SK-N-MC (cell line): ENCODE measurements at regions not wholly inside any gene's neighbourhood (a gene's known extent, or its start where the extent isn't known, plus 50 kb on each side); places are given as distances from the start of the nearest gene placed in this dataset.

Experiments used
- DNase-seq: peaks from one replicate; pipeline ENCODE4 v3.0.0-alpha.2; 2011; ENCODE audit warnings: low read depth, low spot score
- H3K27ac ChIP-seq: fragments of 200-600 bp; sonication (generic); 2 replicates; pipeline ENCODE4 v1.5.1; 2016; ENCODE audit warnings: mixed run types
- H3K36me3 ChIP-seq: fragments of 200-600 bp; sonication (generic); 2 replicates; pipeline ENCODE4 v1.6.1; 2017; ENCODE audit warnings: antibody characterized with exemption, low read length, mixed read lengths; ENCODE audit not compliant: insufficient read depth
- H3K4me3 ChIP-seq: fragments of 200-600 bp; sonication (generic); 2 replicates; pipeline ENCODE4 v1.5.1; 2016
- H3K9ac ChIP-seq: fragments of 200-600 bp; sonication (generic); 2 replicates; pipeline ENCODE4 v1.8.0; 2017; ENCODE audit warnings: mixed run types, mixed read lengths; ENCODE audit not compliant: insufficient read length
- H3K9me3 ChIP-seq: fragments of 200-600 bp; sonication (generic); 2 replicates; pipeline ENCODE4 v1.6.1; 2017; ENCODE audit warnings: low read depth, mild to moderate bottlenecking, antibody characterized with exemption, low read length, moderate library complexity, mixed read lengths
- EZH2 ChIP-seq: fragments of 200-600 bp; sonication (generic); IDR thresholded peaks from one replicate; pipeline ENCODE4 v1.6.1; 2017; ENCODE audit warnings: antibody characterized with exemption
- FOXP2 ChIP-seq: optimal IDR thresholded peaks from 2 replicates; pipeline ENCODE3; 2011; ENCODE audit warnings: mild to moderate bottlenecking, moderate library complexity; ENCODE audit not compliant: insufficient read depth; ENCODE audit errors: extremely low read length, control extremely low read depth
- POLR2AphosphoS5 ChIP-seq: IDR thresholded peaks from 2 replicates; pipeline ENCODE4 v1.6.1; 2012; ENCODE audit warnings: mild to moderate bottlenecking, low read depth, low read length, borderline replicate concordance

GRCh38 chr13:40016953-40017660 is 361.6 kb downstream of the COG6 start:
- Histone ChIP-seq H3K36me3 (no peaks in the 10 kb centered on the region), H3K9me3 (no peaks in the 10 kb centered on the region), H3K4me3 (no peak overlapping the region), H3K9ac (no peak overlapping the region), H3K27ac (no peak overlapping the region)
- no peak for DNase-seq
- no peak for TF ChIP-seq POLR2AphosphoS5
- no peak for TF ChIP-seq EZH2
- no peak for TF ChIP-seq FOXP2

- H3K27ac ChIP-seq = no peak overlapping the region
- H3K36me3 ChIP-seq = no peaks in the 10 kb centered on the region
- no peak overlapping the region for H3K9ac ChIP-seq
- DNase-seq = no peak
- no peak overlapping the region for H3K4me3 ChIP-seq
- no peaks in the 10 kb centered on the region for H3K9me3 ChIP-seq
- TF ChIP-seq FOXP2 (no peak), POLR2AphosphoS5 (no peak), EZH2 (no peak)
Measured at GRCh38 chr13:40017662-40018262, 362.3 kb downstream of the COG6 start.

DNA sequence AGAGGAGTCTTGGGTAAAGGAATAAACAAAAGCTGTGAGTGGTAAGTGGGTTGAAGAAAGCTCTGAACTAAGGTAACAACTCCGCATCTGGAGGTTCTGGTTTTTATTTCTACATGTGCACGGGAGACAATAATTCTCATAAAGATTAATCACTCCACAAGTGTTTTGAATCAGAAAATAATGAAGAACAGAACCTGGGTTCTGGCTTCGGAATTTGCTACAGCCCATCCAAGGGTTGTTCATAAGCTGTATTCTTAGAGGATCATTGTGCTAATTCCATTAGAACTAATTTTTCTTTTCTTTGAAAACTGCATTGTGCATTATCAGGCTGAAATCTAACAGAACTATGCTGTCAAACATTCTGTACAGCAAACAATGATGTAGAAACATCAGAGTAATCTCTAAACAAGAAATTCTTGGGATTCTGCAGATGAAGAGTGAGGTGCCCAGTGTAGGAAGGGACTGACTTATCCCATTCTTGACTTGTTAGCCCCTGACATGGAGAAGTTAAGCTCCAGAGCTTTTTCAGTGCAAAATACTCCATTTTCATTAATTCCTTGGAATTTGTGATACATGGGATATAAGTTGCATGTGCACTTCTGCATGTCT is 368.2 kb downstream of the COG6 start:
- Histone ChIP-seq H3K9me3 (no peaks in the 10 kb centered on the region), H3K9ac (no peak overlapping the region), H3K4me3 (no peak overlapping the region), H3K27ac (no peak overlapping the region), H3K36me3 (no peaks in the 10 kb centered on the region)
- no peak for TF ChIP-seq FOXP2
- TF ChIP-seq POLR2AphosphoS5 = no peak
- TF ChIP-seq EZH2 = no peak
- DNase-seq = no peak

DNA sequence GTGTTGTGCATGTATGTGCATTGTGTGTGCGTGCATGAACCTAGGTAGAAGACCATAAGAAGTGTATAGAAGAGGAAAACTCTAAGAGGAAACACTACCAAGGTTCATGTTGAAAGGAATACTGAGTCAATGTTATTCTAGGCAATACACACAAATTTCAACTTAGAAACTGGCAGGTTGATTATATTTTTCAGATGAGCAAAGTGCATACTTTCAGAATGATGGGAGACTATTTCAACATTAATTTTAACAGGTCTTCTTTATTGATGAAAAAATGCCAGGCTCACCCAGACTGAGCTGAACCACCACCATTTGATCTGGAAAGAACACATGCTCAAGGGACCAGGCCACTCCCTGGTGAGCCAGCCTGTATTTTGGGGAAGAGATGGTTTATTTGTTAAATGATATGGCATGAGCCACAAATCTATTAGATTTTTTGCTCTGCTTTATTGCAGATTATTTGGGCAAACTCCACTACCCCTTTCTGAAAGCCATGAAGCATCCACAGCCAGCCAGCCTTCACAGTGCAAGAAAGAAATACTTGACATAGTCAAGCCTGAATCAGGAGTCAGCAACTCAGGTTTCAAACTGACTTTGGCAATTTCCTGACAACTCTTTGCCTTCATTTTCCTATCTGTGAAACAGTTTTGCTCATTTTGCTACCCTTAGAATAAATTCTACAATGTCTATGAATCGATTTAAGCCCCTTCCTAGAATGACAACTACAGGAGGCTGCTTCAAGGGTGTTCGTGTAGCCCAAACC is 368.9 kb downstream of the COG6 start:
- no peak overlapping the region for H3K9ac ChIP-seq
- H3K36me3 ChIP-seq = no peaks in the 10 kb centered on the region
- H3K4me3 ChIP-seq = no peak overlapping the region
- DNase-seq = no peak
- no peaks in the 10 kb centered on the region for H3K9me3 ChIP-seq
- no peak overlapping the region for H3K27ac ChIP-seq
- TF ChIP-seq POLR2AphosphoS5 (no peak), FOXP2 (no peak), EZH2 (no peak)

- DNase-seq = no peak
- Histone ChIP-seq H3K9ac (no peak overlapping the region), H3K4me3 (no peak overlapping the region), H3K9me3 (no peaks in the 10 kb centered on the region), H3K27ac (no peak overlapping the region), H3K36me3 (no peaks in the 10 kb centered on the region)
- TF ChIP-seq FOXP2 = no peak
- TF ChIP-seq EZH2 = no peak
- TF ChIP-seq POLR2AphosphoS5 = no peak
Measured at GRCh38 chr13:40024967-40025714, 369.7 kb downstream of the COG6 start.

DNA sequence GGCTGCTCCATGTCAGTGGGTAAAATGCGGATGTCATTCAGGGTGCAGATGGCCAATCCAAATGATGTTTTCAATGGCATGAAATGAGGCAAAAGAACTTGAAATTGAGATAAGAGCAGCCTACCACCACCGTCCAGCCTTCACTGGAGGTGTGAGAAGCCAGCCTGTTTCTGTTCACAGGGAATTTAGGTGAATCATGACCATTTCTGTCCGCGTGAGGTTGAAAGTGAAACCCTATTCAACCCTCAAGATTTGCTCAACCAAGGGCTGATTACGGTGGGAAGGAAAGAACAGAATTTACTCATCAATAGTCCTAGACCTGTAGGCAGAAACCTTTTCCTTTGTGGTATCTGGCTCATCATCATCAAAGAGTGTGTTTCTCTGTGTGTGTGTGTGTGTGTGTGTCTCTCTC is 370.7 kb downstream of the COG6 start:
- Histone ChIP-seq H3K9me3 (no peaks in the 10 kb centered on the region), H3K27ac (no peak overlapping the region), H3K9ac (no peak overlapping the region), H3K36me3 (no peaks in the 10 kb centered on the region), H3K4me3 (no peak overlapping the region)
- DNase-seq = no peak
- TF ChIP-seq POLR2AphosphoS5 = no peak
- TF ChIP-seq FOXP2 = no peak
- no peak for TF ChIP-seq EZH2

DNA sequence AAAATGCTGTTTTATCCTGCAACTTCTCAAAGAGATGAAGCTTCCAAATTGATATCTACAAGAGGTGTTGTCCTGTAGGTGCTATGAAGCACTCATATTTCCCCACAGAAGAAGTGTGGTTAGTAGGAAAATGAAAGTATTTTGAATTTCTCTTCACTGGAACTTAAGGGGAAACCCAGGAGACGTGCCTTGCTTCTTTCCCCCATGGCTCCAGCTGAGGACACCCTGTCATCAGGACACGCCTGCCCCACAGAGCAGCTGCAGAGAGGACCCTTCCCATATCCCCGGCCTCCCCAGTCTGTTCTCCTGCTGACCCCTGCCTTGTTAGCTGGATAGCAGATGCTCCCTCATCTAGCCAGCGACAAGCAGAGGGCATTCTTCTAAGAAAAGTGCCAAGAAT is 371.3 kb downstream of the COG6 start:
- Histone ChIP-seq H3K36me3 (no peaks in the 10 kb centered on the region), H3K4me3 (no peak overlapping the region), H3K9ac (no peak overlapping the region), H3K9me3 (no peaks in the 10 kb centered on the region), H3K27ac (no peak overlapping the region)
- no peak for DNase-seq
- TF ChIP-seq POLR2AphosphoS5 = no peak
- TF ChIP-seq FOXP2 = no peak
- TF ChIP-seq EZH2 = no peak

- no peaks in the 10 kb centered on the region for H3K9me3 ChIP-seq
- H3K9ac ChIP-seq = no peak overlapping the region
- no peak for DNase-seq
- no peak overlapping the region for H3K27ac ChIP-seq
- H3K36me3 ChIP-seq = no peaks in the 10 kb centered on the region
- H3K4me3 ChIP-seq = no peak overlapping the region
- no peak for TF ChIP-seq FOXP2
- TF ChIP-seq EZH2 = no peak
- no peak for TF ChIP-seq POLR2AphosphoS5
Measured at GRCh38 chr13:40028446-40028845, 373.0 kb downstream of the COG6 start.
